DMS153 treated with DMSO at 0.1 percent for 48 hours (cell line): ENCODE measurements at regions not wholly inside any gene's neighbourhood (a gene's known extent, or its start where the extent isn't known, plus 50 kb on each side); places are given as distances from the start of the nearest gene placed in this dataset.
A peak's percentile ranks its signal among the peaks of the same experiment; 100 is the strongest.

ENCODE experiments used
- DNase-seq: peaks from one replicate; lab custom pipeline; 2025; ENCODE audit not compliant: unreplicated experiment; lab: John Stamatoyannopoulos, UW

DNA sequence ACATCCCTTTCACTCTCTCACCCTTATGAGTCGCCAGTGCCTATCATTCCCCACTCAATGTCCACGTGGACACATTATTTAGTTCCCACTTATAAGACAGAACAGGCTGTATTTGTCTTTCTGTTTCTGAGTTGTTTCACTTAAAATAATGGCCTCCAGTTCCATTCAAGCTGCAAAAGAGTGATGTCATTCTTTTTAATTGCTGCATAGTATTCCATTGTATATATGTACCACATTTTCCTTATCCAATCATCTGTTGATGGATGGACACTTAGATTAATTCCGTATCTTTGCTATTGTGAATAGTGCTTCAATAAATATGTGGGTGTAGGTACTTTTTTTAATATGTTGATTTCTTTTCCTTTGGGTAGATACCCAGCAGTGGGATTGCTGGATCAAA, 79.1 kb downstream of the ZNF365 start:
- DNase-seq, result no peak

GRCh38 chr10:62454687-62455397, 80.7 kb downstream of the ZNF365 start:
- DNase-seq, result no peak

GRCh38 chr10:62456611-62457101, 82.5 kb downstream of the ZNF365 start:
- DNase-seq, result no peak

- DNase-seq, result no peak
Measured at GRCh38 chr10:62457196-62457595, 83.0 kb downstream of the ZNF365 start.

DNA sequence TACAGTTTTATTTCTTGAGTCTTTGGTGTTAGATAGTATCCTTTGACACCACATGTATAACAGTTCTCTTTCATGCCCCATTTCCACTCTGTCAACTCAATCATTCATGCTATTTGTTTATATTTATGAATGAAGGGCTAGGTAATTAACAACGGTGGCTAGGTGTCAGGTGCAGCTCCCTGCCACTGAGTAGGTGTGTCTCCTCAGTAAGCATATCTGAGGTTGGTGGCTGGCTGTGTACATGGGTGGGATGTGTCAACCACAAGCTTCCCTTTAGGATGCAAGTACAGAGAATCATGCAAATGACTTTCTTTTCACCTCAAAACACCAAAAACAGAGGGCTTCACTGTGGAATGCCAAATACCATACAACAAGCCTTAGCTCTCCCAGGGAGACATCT, 83.4 kb downstream of the ZNF365 start:
- no peak for DNase-seq

DNA sequence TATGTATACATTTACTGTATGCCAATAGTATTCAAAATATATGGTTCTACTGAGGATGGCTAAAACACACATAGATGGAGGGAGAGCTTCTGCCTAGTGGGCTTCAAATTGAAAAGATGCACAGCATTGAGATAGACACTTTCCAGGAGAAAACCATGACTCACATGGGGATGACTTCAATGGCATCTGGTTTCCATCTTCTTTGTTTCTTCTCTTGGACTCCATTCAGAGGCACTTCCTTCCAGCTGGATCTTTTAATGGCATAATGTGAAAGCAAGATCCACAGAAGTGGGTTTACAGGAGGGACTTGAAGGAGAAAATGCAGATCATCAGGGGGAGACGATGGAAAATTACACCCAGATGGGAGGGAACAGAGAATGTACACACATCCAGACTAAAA, 84.9 kb downstream of the ZNF365 start:
- no peak for DNase-seq

GRCh38 chr10:62459500-62459899, 85.3 kb downstream of the ZNF365 start:
- no peak for DNase-seq

DNA sequence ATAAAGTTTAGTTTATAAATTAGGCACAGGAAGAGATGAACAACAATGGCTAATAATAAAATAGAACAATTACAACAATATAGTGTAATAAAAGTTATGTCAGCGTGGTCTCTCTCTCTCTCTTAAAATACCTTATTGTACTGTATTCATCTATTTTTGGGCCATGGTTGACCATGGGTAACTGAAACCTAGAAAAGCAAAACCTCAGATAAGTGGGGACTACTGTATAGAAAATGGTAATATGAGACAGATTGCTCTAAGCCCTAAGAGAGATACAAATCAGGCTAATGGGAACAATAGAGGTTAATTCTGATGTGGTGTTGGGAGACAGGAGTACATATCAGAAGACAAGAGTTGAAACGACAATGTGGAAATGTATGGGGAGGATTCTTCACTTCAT, 86.2 kb downstream of the ZNF365 start:
- DNase-seq, result no peak

DNA sequence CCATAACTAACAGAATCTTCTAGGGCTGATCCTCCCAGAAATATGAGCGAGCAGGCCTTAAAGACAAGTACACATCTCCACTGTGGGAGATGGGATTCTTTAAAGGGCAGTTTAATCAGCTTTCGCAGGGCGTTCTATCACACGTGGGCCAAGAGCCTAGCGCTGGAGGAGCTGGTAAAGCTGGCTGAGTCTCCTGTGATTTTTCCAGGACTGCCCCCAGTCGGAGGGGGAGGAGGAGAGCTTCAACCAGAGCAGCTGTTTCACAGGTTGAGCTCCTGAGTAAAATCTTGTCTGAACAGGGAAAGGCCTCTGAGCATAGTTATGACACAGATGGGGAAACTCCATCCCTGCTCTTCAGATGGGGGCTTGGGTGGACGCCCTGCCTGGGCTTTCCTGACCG, 87.0 kb downstream of the ZNF365 start:
- DNase-seq, result no peak

DNA sequence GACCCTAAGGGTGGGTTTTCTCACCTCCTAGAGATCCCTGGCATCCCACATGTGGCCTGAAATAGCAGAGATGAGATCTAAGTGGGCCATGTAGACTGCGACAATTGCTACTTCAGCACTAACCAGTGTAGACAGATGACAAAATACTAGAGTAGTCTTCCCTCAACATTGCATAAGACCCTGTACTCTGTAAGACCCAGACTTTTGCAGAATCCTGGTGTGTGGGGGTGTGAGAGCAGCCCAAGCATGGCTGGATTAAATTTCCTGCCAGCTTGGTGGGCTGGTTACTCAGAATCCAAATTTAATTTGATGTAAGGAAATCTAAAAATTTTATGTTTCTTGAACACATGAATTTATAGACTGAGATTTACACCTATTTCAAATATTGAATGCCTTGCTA, 88.3 kb downstream of the ZNF365 start:
- DNase-seq, result no peak

- DNase-seq, result no peak
Measured at GRCh38 chr10:62463364-62463763, 89.2 kb downstream of the ZNF365 start.

- DNase-seq, result no peak
Measured at GRCh38 chr10:62464308-62464707, 90.1 kb downstream of the ZNF365 start.

GRCh38 chr10:62466590-62466989, 92.4 kb downstream of the ZNF365 start:
- no peak for DNase-seq

DNA sequence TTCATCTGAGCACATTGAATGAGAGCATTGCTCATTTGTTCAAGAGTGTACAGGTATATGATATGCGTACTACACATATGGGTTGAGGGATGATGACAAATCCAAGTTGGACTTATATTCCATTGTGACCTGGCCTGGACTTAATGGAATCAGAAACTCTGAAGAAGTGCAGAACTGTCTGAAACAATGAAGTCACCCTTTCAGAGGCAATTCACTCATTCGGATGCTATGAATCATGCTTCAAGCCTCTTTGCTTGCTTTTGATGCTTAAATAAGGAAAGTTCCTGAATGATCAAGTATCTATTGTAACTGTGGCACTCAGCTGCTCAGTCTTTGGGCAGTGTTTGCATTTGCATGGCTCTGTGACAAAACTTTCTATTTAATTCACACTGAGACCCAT, 93.4 kb downstream of the ZNF365 start:
- no peak for DNase-seq

DNA sequence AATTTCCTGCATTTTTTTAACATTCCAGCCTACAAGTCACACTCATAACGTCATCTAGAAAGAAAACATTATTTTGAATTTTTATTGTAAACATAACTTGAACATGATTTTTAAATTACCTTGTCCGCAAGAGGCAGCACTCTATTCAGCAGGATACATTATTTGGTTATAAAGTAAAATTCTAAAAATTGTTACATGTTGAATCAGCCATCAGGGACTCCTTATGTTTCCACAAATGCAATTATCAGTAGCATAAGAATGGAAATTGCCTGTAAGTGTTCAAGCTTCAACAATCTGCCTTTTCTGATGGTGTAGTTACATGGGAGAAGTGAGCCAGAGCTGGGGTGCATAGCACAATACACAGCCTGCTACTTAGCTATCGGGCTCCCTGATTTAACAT, 97.5 kb downstream of the ZNF365 start:
- DNase-seq, result no peak

DNA sequence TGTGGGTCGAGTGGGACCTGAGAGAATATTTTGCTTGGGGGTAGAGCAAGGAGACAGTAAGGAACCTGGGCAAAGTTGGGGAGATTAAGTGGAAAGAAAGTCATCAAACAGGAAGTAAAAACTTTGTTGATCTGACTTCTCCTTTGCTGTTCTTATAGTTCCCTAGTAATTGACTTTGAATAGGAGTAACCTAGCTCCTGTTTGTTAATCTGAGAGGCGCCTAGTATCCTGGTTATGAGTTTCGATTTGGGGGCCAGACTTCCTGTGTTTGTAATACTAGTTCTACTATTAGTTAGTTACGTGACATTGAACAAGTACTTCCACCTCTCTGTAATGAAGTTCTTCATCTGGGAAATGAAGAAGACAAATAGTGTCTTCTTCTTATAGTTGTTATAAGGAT, 99.1 kb downstream of the ZNF365 start:
- DNase-seq, result no peak

GRCh38 chr10:62475551-62475950, 101.4 kb downstream of the ZNF365 start:
- no peak for DNase-seq

GRCh38 chr10:62479523-62479922, 105.4 kb downstream of the ZNF365 start:
- DNase-seq, result no peak

- no peak for DNase-seq
Measured at GRCh38 chr10:62480196-62480595, 106.0 kb downstream of the ZNF365 start.

DNA sequence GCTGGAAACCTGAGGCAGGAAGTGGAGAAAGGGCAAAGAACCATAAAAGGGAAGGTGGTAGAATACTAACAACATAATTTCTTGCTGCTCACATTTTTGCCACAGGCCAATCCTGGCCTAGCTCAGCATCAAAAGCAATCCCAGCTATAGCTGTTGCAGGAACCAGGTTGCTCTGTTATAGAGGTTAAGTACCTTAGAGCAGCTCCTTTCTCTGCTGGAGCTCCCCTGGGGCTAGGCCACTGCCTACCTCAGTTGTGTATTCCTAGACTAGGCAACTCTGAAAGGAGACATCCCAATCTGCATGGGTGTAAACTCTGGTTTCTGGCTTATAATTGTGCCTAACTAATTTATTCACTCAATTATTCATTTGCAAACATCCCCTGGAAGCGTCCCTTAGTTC, 108.4 kb downstream of the ZNF365 start:
- DNase-seq, result no peak

DNA sequence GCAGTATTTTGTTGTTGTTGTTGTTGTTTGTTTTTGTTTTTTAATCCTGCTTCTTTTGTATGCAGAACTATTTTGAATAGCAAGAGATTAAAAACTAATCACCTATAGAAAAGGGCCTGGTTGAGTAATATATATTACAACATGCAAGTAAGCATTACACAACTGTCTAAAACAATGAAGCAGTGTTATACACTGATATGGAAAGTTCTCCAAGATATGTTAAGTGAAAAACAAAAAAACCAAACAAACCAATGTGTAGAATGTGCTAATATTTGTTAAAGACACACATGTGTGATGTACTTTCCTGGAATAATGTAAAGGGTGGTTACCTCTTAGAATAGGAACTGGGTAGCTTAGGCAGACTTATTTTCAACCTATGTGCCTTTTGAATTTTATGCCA, 117.4 kb downstream of the ZNF365 start:
- DNase-seq, result no peak

GRCh38 chr10:62492012-62492869, 118.1 kb downstream of the ZNF365 start:
- peak; percentile 2 for DNase-seq

DNA sequence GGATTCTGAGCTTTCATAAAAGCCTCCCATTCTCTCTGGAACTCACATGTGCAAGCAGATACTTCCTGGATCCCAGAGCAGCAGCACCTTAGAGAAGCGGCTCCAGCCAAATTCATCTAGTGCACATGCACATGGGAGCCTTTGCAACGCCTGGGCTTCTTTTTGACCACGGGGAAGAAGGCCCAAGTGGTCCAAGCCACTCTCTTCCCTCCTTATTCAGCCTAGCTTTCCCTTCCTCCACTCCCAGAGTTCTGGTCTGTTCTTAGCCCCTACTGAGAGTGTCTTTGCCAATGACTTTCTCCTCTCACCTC, 118.7 kb downstream of the ZNF365 start:
- DNase-seq, result no peak
